ENCODE measurements at regions not wholly inside any gene's neighbourhood (a gene's known extent, or its start where the extent isn't known, plus 50 kb on each side); places are given as distances from the start of the nearest gene placed in this dataset.
"Not testable (repeated sequence)": the region's sequence is repeated elsewhere in the genome, so short reads cannot be mapped to it uniquely, and the experiment has no call there.

- ATAC-seq = no peak
Measured at GRCh38 chr9:28487561-28487960, 914.3 kb upstream of the C9orf72 start.

DNA sequence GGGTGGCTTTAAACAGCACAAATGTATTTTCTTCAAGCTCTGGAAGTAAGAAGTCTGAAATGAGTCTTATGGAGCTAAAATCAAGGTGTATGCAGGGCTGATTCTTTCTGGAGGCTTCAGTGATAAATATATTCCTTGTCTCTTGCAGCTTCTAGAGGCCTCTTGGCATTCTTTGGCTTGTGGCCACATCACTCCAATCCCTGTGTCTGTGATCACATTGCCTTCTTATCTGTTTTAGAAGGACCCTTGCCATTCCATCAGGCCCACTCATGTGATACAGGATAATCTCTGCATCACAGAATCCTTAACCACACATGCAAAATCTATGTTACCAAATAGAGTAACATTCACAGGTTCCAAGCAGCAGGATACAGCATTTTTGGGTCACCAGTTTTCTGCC, 917.8 kb upstream of the C9orf72 start:
- BruUV-seq (replicated peaks) = no TSS peak
- in situ Hi-C loops (cut with HindIII; ENCODE audit: low pct_unique_long_range_greater_than_20kb, low sequenced_read_pairs) (no loop called here), intact Hi-C loops (cut with micrococcal nuclease; ENCODE audit: unreplicated experiment) (no loop called here)
- H3K4me1 ChIP-seq (ENCODE audit: control insufficient read depth, insufficient read depth, low read length) = no peaks in the 10 kb centered on the region
- no peak overlapping the region for H3K4me3 ChIP-seq (ENCODE audit: low read depth in 2 of 2, low read length in 2 of 2)
- DNase-seq (ENCODE audit: low read depth, low spot score) = no peak
- TF ChIP-seq TCF7L2 (IDR thresholded peaks at IDR 0.05; ENCODE audit: low read depth, low read length) (no peak), SIN3A (IDR thresholded peaks at IDR 0.05; ENCODE audit: borderline replicate concordance, insufficient read depth, low read depth, low read length) (no peak), POLR2AphosphoS5 (IDR thresholded peaks at IDR 0.05; ENCODE audit: low read depth, low read length) (no peak)
- TF ChIP-seq, protein P1, sequence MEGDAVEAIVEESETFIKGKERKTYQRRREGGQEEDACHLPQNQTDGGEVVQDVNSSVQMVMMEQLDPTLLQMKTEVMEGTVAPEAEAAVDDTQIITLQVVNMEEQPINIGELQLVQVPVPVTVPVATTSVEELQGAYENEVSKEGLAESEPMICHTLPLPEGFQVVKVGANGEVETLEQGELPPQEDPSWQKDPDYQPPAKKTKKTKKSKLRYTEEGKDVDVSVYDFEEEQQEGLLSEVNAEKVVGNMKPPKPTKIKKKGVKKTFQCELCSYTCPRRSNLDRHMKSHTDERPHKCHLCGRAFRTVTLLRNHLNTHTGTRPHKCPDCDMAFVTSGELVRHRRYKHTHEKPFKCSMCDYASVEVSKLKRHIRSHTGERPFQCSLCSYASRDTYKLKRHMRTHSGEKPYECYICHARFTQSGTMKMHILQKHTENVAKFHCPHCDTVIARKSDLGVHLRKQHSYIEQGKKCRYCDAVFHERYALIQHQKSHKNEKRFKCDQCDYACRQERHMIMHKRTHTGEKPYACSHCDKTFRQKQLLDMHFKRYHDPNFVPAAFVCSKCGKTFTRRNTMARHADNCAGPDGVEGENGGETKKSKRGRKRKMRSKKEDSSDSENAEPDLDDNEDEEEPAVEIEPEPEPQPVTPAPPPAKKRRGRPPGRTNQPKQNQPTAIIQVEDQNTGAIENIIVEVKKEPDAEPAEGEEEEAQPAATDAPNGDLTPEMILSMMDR (IDR thresholded peaks at IDR 0.05) = no peak
- H3K36me3 ChIP-seq (ENCODE audit: control insufficient read depth, insufficient read depth, low read length) = no peaks in the 10 kb centered on the region
- ChIA-PET POLR2A (no interaction called here), CTCF (no interaction called here)
- no peak for ATAC-seq
- H3K27me3 ChIP-seq (ENCODE audit: control insufficient read depth, insufficient read depth, low read length) = no peaks in the 10 kb centered on the region
- no peaks in the 10 kb centered on the region for H3K9me3 ChIP-seq (ENCODE audit: control insufficient read depth, insufficient read depth, low read depth, low read length)
- H3K27ac ChIP-seq (ENCODE audit: low read length) = no peak overlapping the region

More at GRCh38 chr9:28487561-28487960, 914.3 kb upstream of the C9orf72 start:
- no peaks in the 10 kb centered on the region for H3K4me1 ChIP-seq (ENCODE audit: control insufficient read depth, insufficient read depth, low read length)
- ChIA-PET CTCF (no interaction called here), POLR2A (no interaction called here)
- H3K4me3 ChIP-seq (ENCODE audit: low read depth in 2 of 2, low read length in 2 of 2) = no peak overlapping the region
- TF ChIP-seq, protein P1 (IDR thresholded peaks at IDR 0.05) = no peak
- TF ChIP-seq, protein P2, sequence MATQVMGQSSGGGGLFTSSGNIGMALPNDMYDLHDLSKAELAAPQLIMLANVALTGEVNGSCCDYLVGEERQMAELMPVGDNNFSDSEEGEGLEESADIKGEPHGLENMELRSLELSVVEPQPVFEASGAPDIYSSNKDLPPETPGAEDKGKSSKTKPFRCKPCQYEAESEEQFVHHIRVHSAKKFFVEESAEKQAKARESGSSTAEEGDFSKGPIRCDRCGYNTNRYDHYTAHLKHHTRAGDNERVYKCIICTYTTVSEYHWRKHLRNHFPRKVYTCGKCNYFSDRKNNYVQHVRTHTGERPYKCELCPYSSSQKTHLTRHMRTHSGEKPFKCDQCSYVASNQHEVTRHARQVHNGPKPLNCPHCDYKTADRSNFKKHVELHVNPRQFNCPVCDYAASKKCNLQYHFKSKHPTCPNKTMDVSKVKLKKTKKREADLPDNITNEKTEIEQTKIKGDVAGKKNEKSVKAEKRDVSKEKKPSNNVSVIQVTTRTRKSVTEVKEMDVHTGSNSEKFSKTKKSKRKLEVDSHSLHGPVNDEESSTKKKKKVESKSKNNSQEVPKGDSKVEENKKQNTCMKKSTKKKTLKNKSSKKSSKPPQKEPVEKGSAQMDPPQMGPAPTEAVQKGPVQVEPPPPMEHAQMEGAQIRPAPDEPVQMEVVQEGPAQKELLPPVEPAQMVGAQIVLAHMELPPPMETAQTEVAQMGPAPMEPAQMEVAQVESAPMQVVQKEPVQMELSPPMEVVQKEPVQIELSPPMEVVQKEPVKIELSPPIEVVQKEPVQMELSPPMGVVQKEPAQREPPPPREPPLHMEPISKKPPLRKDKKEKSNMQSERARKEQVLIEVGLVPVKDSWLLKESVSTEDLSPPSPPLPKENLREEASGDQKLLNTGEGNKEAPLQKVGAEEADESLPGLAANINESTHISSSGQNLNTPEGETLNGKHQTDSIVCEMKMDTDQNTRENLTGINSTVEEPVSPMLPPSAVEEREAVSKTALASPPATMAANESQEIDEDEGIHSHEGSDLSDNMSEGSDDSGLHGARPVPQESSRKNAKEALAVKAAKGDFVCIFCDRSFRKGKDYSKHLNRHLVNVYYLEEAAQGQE (IDR thresholded peaks at IDR 0.05; ENCODE audit: insufficient read depth in 1 of 2, low read depth in 2 of 2, low read length in 1 of 2) = no peak
- TF ChIP-seq POLR2AphosphoS5 (IDR thresholded peaks at IDR 0.05; ENCODE audit: low read depth, low read length) (no peak), SIN3A (IDR thresholded peaks at IDR 0.05; ENCODE audit: borderline replicate concordance, insufficient read depth, low read depth, low read length) (no peak), TCF7L2 (IDR thresholded peaks at IDR 0.05; ENCODE audit: low read depth, low read length) (no peak)
- no peak overlapping the region for H3K27ac ChIP-seq (ENCODE audit: low read length)
- H3K27me3 ChIP-seq (ENCODE audit: control insufficient read depth, insufficient read depth, low read length) = no peaks in the 10 kb centered on the region
- H3K9me3 ChIP-seq (ENCODE audit: control insufficient read depth, insufficient read depth, low read depth, low read length) = no peaks in the 10 kb centered on the region
- no peaks in the 10 kb centered on the region for H3K36me3 ChIP-seq (ENCODE audit: control insufficient read depth, insufficient read depth, low read length)
- DNase-seq (ENCODE audit: low read depth, low spot score) = no peak
- intact Hi-C loops (cut with micrococcal nuclease; ENCODE audit: unreplicated experiment) (no loop called here), in situ Hi-C loops (cut with HindIII; ENCODE audit: low pct_unique_long_range_greater_than_20kb, low sequenced_read_pairs) (no loop called here)
- no TSS peak for BruUV-seq (replicated peaks)

DNA sequence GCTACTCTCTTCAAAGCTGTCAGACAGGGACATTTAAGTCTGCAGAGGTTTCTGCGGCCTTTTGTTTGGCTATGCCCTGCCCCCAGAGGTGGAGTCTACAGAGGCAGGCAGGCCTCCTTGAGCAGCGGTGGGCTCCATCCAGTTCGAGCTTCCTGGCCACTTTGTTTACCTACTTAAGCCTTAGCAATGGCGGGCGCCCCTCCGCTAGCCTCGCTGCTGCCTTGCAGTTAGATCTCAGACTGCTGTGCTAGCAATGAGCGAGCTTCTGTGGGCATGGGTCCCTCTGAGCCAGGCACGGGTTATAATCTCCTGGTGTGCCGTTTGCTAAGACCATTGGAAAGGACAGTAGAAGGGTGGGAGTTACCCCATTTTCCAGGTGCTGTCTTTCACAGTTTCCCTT, 924.9 kb upstream of the C9orf72 start:
- H3K36me3 ChIP-seq (ENCODE audit: control insufficient read depth, insufficient read depth, low read length); BruUV-seq (replicated peaks); H3K4me1 ChIP-seq (ENCODE audit: control insufficient read depth, insufficient read depth, low read length); H3K27me3 ChIP-seq (ENCODE audit: control insufficient read depth, insufficient read depth, low read length); H3K4me3 ChIP-seq (ENCODE audit: low read depth in 2 of 2, low read length in 2 of 2); POLR2A ChIA-PET; H3K27ac ChIP-seq (ENCODE audit: low read length); DNase-seq (ENCODE audit: low read depth, low spot score); in situ Hi-C loops (cut with HindIII; ENCODE audit: low pct_unique_long_range_greater_than_20kb, low sequenced_read_pairs); H3K9me3 ChIP-seq (ENCODE audit: control insufficient read depth, insufficient read depth, low read depth, low read length); intact Hi-C loops (cut with micrococcal nuclease; ENCODE audit: unreplicated experiment); ATAC-seq; CTCF ChIA-PET: not testable (repeated sequence)
